HG02763 (cell line): ENCODE measurements at regions not wholly inside any gene's neighbourhood (a gene's known extent, or its start where the extent isn't known, plus 50 kb on each side); places are given as distances from the start of the nearest gene placed in this dataset.
"Not testable (repeated sequence)": the region's sequence is repeated elsewhere in the genome, so short reads cannot be mapped to it uniquely, and the experiment has no call there.

Experiments
- ATAC-seq: cut with Tn5 transposase; IDR thresholded peaks from one replicate; pipeline ENCODE4 v1.9.1; 2021; ENCODE audit warnings: mild to moderate bottlenecking, moderate library complexity; ENCODE audit not compliant: unreplicated experiment

- no peak for ATAC-seq
Measured at GRCh38 chr9:94188246-94188645, 70.9 kb upstream of the ZNF169 start.

GRCh38 chr9:94191706-94192105 lies 67.4 kb upstream of the ZNF169 start:
- ATAC-seq: not testable (repeated sequence)

GRCh38 chr9:94198414-94198813 lies 60.7 kb upstream of the ZNF169 start:
- no peak for ATAC-seq

- no peak for ATAC-seq
Measured at GRCh38 chr9:94199776-94200175, 59.3 kb upstream of the ZNF169 start.

- ATAC-seq: no peak
Measured at GRCh38 chr9:94204174-94204573, 54.9 kb upstream of the ZNF169 start.

GRCh38 chr9:94207781-94208180 lies 51.3 kb upstream of the ZNF169 start:
- no peak for ATAC-seq
